ENCODE measurements at regions not wholly inside any gene's neighbourhood (a gene's known extent, or its start where the extent isn't known, plus 50 kb on each side); places are given as distances from the start of the nearest gene placed in this dataset.

- DNase-seq = no peak
Measured at GRCh38 chr1:60149251-60149650, 75.7 kb upstream of the C1orf87 start.

- no peak for DNase-seq
Measured at GRCh38 chr1:60146884-60147283, 73.3 kb upstream of the C1orf87 start.

GRCh38 chr1:60145771-60146170 is 72.2 kb upstream of the C1orf87 start:
- no peak for DNase-seq

- no peak for DNase-seq
Measured at GRCh38 chr1:60141743-60142142, 68.2 kb upstream of the C1orf87 start.

- no peak for DNase-seq
Measured at GRCh38 chr1:60141276-60141675, 67.7 kb upstream of the C1orf87 start.

- no peak for DNase-seq
Measured at GRCh38 chr1:60137406-60137805, 63.8 kb upstream of the C1orf87 start.

- DNase-seq = no peak
Measured at GRCh38 chr1:60136395-60136794, 62.8 kb upstream of the C1orf87 start.

- no peak for DNase-seq
Measured at GRCh38 chr1:60134716-60135115, 61.1 kb upstream of the C1orf87 start.

GRCh38 chr1:60133848-60134247 is 60.3 kb upstream of the C1orf87 start:
- DNase-seq = no peak

GRCh38 chr1:60133000-60133673 is 59.6 kb upstream of the C1orf87 start:
- DNase-seq = no peak

GRCh38 chr1:60132108-60132507 is 58.5 kb upstream of the C1orf87 start:
- no peak for DNase-seq

- no peak for DNase-seq
Measured at GRCh38 chr1:60130703-60131102, 57.1 kb upstream of the C1orf87 start.

- no peak for DNase-seq
Measured at GRCh38 chr1:60129911-60130310, 56.3 kb upstream of the C1orf87 start.

GRCh38 chr1:60126723-60127122 is 53.2 kb upstream of the C1orf87 start:
- DNase-seq = no peak

Measured in activated CD4-positive, alpha-beta T cell treated with anti-CD3 and anti-CD28 coated beads, Interleukin-10, Interleukin-2, amounts not matched to agents 100 ng/mL and 50 ng/mL, durations not matched to agents 16 hours and 8 hours (primary cell).